ENCODE measurements at regions not wholly inside any gene's neighbourhood (a gene's known extent, or its start where the extent isn't known, plus 50 kb on each side); places are given as distances from the start of the nearest gene placed in this dataset.

- TF ChIP-seq POLR2AphosphoS5 (IDR thresholded peaks at IDR 0.05; ENCODE audit: borderline replicate concordance, low read depth, low read length): no peak
- no peak for TF ChIP-seq EZH2 (IDR thresholded peaks at IDR 0.05)
- TF ChIP-seq FOXP2 (optimal IDR thresholded peaks at IDR 0.05; ENCODE audit: control extremely low read depth, extremely low read length, insufficient read depth): no peak
These were observed 322.8 kb upstream of the NT5E start for GRCh38 chr6:85127168-85127498.
